GM12864 (cell line): ENCODE measurements at regions not wholly inside any gene's neighbourhood (a gene's known extent, or its start where the extent isn't known, plus 50 kb on each side); places are given as distances from the start of the nearest gene placed in this dataset.
A peak's percentile ranks its signal among the peaks of the same experiment; 100 is the strongest.

Experiments
- DNase-seq: peaks from one replicate; pipeline ENCODE4 v3.0.0-alpha.2; 2011; ENCODE audit warnings: low read depth
- H3K4me3 ChIP-seq: 2 replicates; pipeline ENCODE4 v1.5.1; 2011; ENCODE audit warnings: mild to moderate bottlenecking, low read depth, low read length, control low read depth
- CTCF ChIP-seq: IDR thresholded peaks from 2 replicates; pipeline ENCODE4 v1.5.1; 2011; ENCODE audit warnings: low read depth, mild to moderate bottlenecking, moderate library complexity, low read length, control low read depth, inconsistent platforms; ENCODE audit errors: missing control alignments

GRCh38 chr11:36818410-36818809 lies 220.4 kb upstream of the RAG2 start:
- H3K4me3 ChIP-seq = no peak overlapping the region
- TF ChIP-seq CTCF = peak; percentile 52
- no peak for DNase-seq

- DNase-seq = no peak
- TF ChIP-seq CTCF = no peak
Measured at GRCh38 chr11:36817336-36817965, 219.4 kb upstream of the RAG2 start.

GRCh38 chr11:36809303-36809702 lies 211.3 kb upstream of the RAG2 start:
- H3K4me3 ChIP-seq = no peak overlapping the region
- no peak for TF ChIP-seq CTCF
- no peak for DNase-seq

More at GRCh38 chr11:36817336-36817965, 219.4 kb upstream of the RAG2 start:
- H3K4me3 ChIP-seq = no peak overlapping the region

GRCh38 chr11:36807871-36808270 lies 209.8 kb upstream of the RAG2 start:
- no peak overlapping the region for H3K4me3 ChIP-seq
- no peak for TF ChIP-seq CTCF
- no peak for DNase-seq

GRCh38 chr11:36803084-36803483 lies 205.0 kb upstream of the RAG2 start:
- no peak for DNase-seq
- no peak overlapping the region for H3K4me3 ChIP-seq
- TF ChIP-seq CTCF = no peak

GRCh38 chr11:36792996-36793914 lies 195.2 kb upstream of the RAG2 start:
- no peak for TF ChIP-seq CTCF
- no peak for DNase-seq
- no peak overlapping the region for H3K4me3 ChIP-seq
